ENCODE measurements at regions not wholly inside any gene's neighbourhood (a gene's known extent, or its start where the extent isn't known, plus 50 kb on each side); places are given as distances from the start of the nearest gene placed in this dataset.

DNA sequence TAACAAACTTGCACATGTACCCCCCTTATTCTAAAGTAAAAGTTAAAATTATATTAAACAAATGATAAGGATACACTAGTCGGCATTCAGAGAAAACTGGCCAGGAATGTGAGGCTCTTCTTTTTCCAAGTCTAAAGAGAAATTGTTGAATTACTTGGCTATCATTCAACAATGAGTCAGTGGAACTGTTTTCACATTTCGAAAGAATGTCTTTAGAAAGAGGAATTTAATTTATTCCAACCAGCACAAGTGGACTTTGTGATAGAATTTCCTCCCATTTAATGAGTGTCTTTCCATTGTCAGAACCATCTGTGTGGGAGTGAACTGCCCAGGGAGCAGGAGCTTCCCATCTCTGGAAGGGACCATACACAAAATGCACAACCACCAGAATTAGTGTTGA, 792.2 kb downstream of the EPHA4 start:
- TF ChIP-seq, protein P1, sequence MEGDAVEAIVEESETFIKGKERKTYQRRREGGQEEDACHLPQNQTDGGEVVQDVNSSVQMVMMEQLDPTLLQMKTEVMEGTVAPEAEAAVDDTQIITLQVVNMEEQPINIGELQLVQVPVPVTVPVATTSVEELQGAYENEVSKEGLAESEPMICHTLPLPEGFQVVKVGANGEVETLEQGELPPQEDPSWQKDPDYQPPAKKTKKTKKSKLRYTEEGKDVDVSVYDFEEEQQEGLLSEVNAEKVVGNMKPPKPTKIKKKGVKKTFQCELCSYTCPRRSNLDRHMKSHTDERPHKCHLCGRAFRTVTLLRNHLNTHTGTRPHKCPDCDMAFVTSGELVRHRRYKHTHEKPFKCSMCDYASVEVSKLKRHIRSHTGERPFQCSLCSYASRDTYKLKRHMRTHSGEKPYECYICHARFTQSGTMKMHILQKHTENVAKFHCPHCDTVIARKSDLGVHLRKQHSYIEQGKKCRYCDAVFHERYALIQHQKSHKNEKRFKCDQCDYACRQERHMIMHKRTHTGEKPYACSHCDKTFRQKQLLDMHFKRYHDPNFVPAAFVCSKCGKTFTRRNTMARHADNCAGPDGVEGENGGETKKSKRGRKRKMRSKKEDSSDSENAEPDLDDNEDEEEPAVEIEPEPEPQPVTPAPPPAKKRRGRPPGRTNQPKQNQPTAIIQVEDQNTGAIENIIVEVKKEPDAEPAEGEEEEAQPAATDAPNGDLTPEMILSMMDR (conservative IDR thresholded peaks at IDR 0.05; ENCODE audit: low read depth, low read length): no peak
- TF ChIP-seq EZH2phosphoT487 (IDR thresholded peaks at IDR 0.05; ENCODE audit: borderline replicate concordance, low read length): no peak
